AG04449 (cell line): ENCODE measurements at regions not wholly inside any gene's neighbourhood (a gene's known extent, or its start where the extent isn't known, plus 50 kb on each side); places are given as distances from the start of the nearest gene placed in this dataset.

Experiments used
- CTCF ChIA-PET: fragments of 350-600 bp; formaldehyde crosslinking; extraction: SDS; loops from one replicate; lab custom pipeline; 2021; ENCODE audit warnings: antibody characterized with exemption; lab: Yijun Ruan, JAX
- POLR2A ChIA-PET: fragments of 400-600, 350-600 bp; formaldehyde crosslinking; extraction: SDS; loops from one replicate; lab custom pipeline; 2020; ENCODE audit warnings: antibody characterized with exemption, inconsistent platforms; lab: Yijun Ruan, JAX
- DNase-seq: peaks from one replicate; pipeline ENCODE4 v3.0.0-alpha.2; 2010; ENCODE audit warnings: low read depth, low spot score
- H3K4me3 ChIP-seq: 2 replicates; pipeline ENCODE4 v1.5.1; 2011; ENCODE audit warnings: low read depth, mild to moderate bottlenecking, control low read depth, low read length
- TF ChIP-seq, protein P1 (sequence below): IDR thresholded peaks from one replicate; pipeline ENCODE4 v1.5.1; 2011; ENCODE audit warnings: mild to moderate bottlenecking, moderate library complexity, low read length, control low read depth, inconsistent platforms; ENCODE audit not compliant: insufficient read depth; ENCODE audit errors: missing control alignments

GRCh38 chr13:89726690-89727435, 1620.6 kb upstream of the MIR17HG start:
- ChIA-PET POLR2A (no interaction called here), CTCF (no interaction called here)
- TF ChIP-seq, protein P1, sequence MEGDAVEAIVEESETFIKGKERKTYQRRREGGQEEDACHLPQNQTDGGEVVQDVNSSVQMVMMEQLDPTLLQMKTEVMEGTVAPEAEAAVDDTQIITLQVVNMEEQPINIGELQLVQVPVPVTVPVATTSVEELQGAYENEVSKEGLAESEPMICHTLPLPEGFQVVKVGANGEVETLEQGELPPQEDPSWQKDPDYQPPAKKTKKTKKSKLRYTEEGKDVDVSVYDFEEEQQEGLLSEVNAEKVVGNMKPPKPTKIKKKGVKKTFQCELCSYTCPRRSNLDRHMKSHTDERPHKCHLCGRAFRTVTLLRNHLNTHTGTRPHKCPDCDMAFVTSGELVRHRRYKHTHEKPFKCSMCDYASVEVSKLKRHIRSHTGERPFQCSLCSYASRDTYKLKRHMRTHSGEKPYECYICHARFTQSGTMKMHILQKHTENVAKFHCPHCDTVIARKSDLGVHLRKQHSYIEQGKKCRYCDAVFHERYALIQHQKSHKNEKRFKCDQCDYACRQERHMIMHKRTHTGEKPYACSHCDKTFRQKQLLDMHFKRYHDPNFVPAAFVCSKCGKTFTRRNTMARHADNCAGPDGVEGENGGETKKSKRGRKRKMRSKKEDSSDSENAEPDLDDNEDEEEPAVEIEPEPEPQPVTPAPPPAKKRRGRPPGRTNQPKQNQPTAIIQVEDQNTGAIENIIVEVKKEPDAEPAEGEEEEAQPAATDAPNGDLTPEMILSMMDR, result no peak
- no peak for DNase-seq
- H3K4me3 ChIP-seq, result no peak overlapping the region

- TF ChIP-seq, protein P1, result no peak
- no peak for DNase-seq
- ChIA-PET CTCF (no interaction called here), POLR2A (no interaction called here)
- H3K4me3 ChIP-seq, result no peak overlapping the region
Observed at GRCh38 chr13:89733829-89734228, 1613.7 kb upstream of the MIR17HG start.

DNA sequence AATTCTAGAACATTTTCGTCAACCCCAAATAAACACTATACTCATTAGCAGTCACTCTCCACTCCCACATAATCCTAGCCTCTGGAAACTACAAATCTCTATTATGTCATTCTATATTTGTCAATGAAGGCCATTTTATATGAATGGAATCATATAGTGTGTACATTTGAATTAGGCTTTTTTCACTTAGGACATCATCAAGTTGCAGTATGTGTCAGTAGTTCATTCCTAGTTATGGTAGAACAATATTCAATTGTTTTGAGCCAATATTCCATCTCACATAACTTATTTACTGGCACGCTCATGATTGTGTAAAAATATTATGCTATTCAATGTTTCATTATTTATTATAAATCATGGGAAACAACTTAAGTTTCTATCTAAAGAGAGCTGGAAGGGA, 1610.4 kb upstream of the MIR17HG start:
- no peak for DNase-seq
- POLR2A ChIA-PET, result no interaction called here
- CTCF ChIA-PET, result no interaction called here
- no peak overlapping the region for H3K4me3 ChIP-seq
- TF ChIP-seq, protein P1, result no peak

- ChIA-PET POLR2A (no interaction called here), CTCF (no interaction called here)
- TF ChIP-seq, protein P1, result no peak
- no peak overlapping the region for H3K4me3 ChIP-seq
- no peak for DNase-seq
Observed at GRCh38 chr13:89738072-89738471, 1609.4 kb upstream of the MIR17HG start.

DNA sequence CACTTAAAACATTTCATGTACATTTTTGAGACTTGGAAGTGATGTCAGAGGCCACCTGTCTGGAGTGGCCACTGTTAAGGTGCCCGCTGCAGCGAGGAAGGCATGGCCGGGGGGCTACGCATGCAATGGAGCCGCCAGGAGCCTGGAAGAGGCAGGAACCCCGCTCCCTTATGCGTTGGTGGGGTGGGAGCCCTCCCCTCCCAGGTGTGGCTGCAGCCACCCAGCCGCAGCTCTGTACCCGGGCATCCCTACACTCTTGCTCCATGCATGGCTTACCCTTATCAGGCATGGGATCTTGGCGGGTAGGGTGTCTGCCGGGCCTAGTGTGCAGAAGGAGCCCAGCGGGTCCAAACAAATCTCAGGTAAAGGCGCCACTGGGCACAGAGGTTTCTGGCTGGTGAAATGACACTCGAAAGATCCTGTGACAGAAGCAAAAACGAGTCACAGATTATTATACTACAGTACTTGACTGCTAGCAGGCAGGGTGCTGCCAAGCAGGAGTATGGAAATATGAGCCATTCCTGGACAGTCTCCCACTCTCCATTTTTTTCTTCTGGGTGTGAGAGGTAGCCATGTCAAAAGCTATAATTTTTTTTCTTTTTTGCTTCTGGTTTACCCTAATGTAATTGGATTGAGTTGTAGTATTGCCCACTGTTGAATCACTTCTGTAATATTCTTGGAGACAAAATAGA, 1606.3 kb upstream of the MIR17HG start:
- TF ChIP-seq, protein P1, result no peak
- DNase-seq, result no peak
- POLR2A ChIA-PET, result no interaction called here
- H3K4me3 ChIP-seq, result no peak overlapping the region
- CTCF ChIA-PET, result no interaction called here

DNA sequence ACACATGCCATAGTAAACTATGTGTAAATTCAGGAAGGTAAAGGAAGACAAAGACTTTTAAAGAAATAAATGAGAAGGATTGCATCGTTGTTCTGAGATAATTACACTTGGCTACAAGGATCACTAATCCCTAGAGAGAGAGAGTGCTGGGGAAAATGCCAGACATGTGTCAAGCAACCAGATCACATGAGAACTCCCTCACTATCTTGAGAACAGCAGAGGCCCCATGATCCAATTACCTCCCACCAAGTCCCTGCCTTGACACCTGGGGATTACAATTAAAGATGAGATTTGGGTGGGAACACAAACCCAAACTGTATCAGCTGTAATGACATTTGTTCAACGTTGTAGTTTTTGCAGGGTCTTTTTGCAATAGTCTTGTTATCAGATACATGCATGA, 1600.9 kb upstream of the MIR17HG start:
- H3K4me3 ChIP-seq, result no peak overlapping the region
- TF ChIP-seq, protein P1, result no peak
- POLR2A ChIA-PET, result no interaction called here
- CTCF ChIA-PET, result no interaction called here
- no peak for DNase-seq
